ENCODE measurements at regions not wholly inside any gene's neighbourhood (a gene's known extent, or its start where the extent isn't known, plus 50 kb on each side); places are given as distances from the start of the nearest gene placed in this dataset.
A peak's percentile ranks its signal among the peaks of the same experiment; 100 is the strongest.

- no peak for TF ChIP-seq CTCF (conservative IDR thresholded peaks at IDR 0.05; ENCODE audit: low read depth, low read length)
- no peak overlapping the region for H3K4me3 ChIP-seq (ENCODE audit: low read length)
- DNase-seq (ENCODE audit: low read depth) = no peak
Observed at GRCh38 chr2:61632276-61633169, 94.4 kb upstream of the XPO1 start.

- H3K4me3 ChIP-seq (ENCODE audit: low read length) = no peak overlapping the region
- TF ChIP-seq CTCF (conservative IDR thresholded peaks at IDR 0.05; ENCODE audit: low read depth, low read length) = no peak
- no peak for DNase-seq (ENCODE audit: low read depth)
Observed at GRCh38 chr2:61631321-61631720, 93.2 kb upstream of the XPO1 start.

GRCh38 chr2:61626827-61627226 is 88.7 kb upstream of the XPO1 start:
- no peak for DNase-seq (ENCODE audit: low read depth)
- no peak for TF ChIP-seq CTCF (conservative IDR thresholded peaks at IDR 0.05; ENCODE audit: low read depth, low read length)
- no peak overlapping the region for H3K4me3 ChIP-seq (ENCODE audit: low read length)

GRCh38 chr2:61623747-61624146 is 85.6 kb upstream of the XPO1 start:
- TF ChIP-seq CTCF (conservative IDR thresholded peaks at IDR 0.05; ENCODE audit: low read depth, low read length) = no peak
- no peak for DNase-seq (ENCODE audit: low read depth)
- H3K4me3 ChIP-seq (ENCODE audit: low read length) = no peak overlapping the region

- no peak for TF ChIP-seq CTCF (conservative IDR thresholded peaks at IDR 0.05; ENCODE audit: low read depth, low read length)
- peak; percentile 33 for DNase-seq (ENCODE audit: low read depth)
Observed at GRCh38 chr2:61620244-61621159, 82.3 kb upstream of the XPO1 start.

GRCh38 chr2:61619561-61619960 is 81.4 kb upstream of the XPO1 start:
- no peak for TF ChIP-seq CTCF (conservative IDR thresholded peaks at IDR 0.05; ENCODE audit: low read depth, low read length)
- no peak overlapping the region for H3K4me3 ChIP-seq (ENCODE audit: low read length)
- no peak for DNase-seq (ENCODE audit: low read depth)

More at GRCh38 chr2:61620244-61621159, 82.3 kb upstream of the XPO1 start:
- no peak overlapping the region for H3K4me3 ChIP-seq (ENCODE audit: low read length)
